ENCODE measurements at regions not wholly inside any gene's neighbourhood (a gene's known extent, or its start where the extent isn't known, plus 50 kb on each side); places are given as distances from the start of the nearest gene placed in this dataset.

GRCh38 chr9:79900754-79901153 lies 329.0 kb downstream of the TLE4 start:
- no peak for DNase-seq

GRCh38 chr9:79896390-79896980 lies 324.7 kb downstream of the TLE4 start:
- DNase-seq, result no peak

GRCh38 chr9:79895232-79895631 lies 323.5 kb downstream of the TLE4 start:
- no peak for DNase-seq

DNA sequence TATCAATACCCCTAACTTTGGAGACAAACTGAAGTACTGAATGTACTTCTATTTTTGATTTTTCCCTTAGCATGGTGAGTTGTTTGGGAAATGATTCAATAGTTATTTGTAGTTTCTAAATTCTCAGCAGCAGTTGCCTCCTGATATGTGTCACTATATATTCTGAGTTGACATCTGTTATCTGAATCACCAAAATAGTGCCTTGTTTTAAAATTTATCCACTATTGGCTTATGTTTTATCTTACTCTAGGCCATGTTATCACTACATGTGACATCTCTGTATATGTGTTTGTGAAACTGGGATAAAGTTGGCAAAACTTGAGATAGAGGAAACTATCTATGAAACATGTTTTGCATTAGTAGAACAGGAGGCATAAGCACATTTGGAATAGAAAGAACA lies 317.6 kb downstream of the TLE4 start:
- DNase-seq, result no peak

DNA sequence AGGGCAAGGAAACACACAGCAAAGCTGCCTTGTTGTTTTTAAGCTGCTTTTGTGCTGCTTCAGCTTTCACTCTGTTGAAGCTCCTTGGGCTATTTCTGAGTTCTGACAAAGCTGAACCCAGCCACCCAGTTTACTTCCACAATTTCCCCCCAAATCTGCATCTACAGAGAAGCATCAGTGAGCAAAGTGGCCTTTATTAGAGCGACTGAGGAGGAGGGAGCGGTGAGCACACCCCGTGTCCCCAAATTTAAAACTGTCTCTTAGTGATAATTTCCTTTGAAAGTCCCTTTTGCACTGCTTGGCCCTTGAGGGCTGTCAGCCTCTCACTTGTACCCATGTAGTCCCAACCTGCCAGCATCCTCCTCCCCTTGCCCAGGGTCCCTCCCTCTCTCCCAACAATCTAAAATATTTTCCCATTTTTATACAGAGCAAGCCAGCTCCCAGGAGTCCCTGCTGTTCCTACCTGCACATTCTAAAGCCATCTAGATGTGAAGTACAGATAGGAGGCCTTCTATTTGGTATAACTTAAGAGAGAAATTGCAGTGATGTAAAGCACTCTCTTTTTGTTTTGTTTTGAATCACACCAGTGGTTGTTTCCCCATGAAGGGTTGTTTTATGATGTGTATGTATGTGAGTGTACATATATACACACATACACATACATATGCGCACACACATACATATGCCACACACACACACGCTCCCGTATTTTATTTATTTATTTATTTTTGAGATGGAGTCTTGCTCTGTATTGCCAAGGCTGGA lies 313.5 kb downstream of the TLE4 start:
- DNase-seq, result peak in 1 of 5 experiments; percentile 64

- DNase-seq, result peak in 1 of 5 experiments; percentile 24
Measured at GRCh38 chr9:79884546-79884945, 312.8 kb downstream of the TLE4 start.

DNA sequence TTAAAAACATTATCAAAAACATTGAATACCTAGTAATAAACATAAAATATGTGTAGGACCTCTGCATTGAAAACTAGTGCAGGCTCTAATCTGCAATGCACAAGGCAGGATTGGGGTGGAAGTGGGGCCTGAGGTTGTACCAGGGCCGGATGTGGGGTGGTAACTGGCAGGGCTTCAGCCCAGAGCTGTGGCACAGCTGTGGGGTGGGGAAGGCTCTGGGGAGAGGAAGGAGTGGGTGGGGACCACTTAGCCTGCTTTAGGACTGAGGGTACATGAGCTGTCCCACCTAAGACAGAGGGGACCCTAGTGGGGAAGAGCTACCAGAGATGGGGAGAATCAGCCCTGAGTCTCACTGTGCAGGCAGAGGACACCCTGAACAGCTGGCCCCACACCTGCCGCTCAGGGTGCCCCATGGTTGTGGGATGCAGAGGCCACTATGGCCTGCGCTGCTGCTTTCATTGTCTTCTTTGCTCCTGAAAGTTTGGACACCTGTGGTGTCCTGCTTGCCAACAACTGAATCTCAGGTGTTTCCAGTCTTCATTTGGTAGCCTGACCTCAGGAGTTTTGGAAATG lies 311.4 kb downstream of the TLE4 start:
- peak in 3 of 5 experiments; percentile 12 to 89 (median 56) for DNase-seq

DNA sequence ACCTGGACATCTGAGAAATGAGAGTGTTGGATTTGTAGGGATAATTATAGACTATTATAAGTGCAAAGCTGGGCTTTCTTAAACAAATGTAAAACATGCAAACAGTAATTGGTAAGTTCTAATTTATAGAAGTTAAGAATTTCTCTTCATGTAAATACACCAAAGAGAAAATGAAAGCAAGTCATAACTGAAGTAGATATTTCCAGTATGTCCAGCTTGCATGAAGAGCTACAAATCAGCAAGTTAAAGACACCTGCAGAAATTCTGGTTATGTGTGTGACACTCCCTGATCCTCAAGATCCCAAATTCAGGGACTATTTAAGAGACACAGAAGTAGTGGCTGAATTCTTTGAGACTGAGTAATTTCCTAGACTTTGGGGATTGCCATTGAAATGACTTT lies 308.9 kb downstream of the TLE4 start:
- peak in 1 of 5 experiments; percentile 54 for DNase-seq

GRCh38 chr9:79877943-79878602 lies 306.3 kb downstream of the TLE4 start:
- no peak for DNase-seq

GRCh38 chr9:79868567-79869189 lies 296.9 kb downstream of the TLE4 start:
- DNase-seq, result no peak

DNA sequence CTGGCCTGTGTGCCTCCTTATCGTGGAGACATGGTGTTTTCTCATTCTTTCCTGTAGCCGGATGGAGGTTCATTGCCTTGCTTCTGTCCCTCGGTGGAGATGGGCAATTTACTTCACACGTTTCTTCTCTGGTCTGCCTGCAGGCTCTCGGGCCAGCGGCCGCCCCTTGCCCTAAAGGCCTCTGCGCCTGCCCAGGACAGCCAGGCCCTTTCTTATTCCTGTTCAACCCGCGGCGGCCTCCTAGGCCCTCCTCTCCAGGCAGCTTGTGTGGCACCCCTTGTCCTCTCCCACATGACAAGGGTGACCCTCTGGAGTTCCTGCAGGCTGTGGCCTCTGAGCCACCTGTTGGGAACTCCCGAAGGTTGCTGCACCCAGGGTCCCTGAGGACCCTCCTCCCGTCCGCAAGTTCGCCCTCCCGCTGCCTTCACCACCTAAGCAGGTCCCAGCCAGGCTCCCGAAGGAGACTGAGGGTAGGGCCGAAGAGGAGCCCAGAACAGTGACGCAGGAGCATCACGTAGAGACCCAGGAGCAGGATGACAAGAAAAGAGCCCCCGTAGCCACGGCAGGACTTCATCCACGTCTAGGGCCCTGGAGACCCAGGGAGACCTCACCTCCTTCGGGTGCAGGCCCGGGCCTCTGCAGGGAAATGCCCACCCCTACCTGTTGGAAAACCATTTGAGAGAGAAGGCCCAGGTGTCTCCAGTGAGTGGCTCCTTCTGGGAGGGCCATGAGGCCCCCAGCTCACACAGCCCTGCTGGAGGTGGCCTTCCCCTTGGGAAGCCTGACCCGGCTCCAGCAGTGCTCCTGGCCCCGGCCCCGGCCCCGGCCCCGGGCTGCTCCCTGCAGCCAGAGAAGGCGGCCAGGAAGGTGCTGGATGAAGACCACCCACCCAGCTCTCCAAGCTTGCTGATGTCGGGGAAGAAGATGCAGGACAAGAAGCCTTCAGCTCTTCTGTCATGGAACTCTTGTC lies 291.4 kb downstream of the TLE4 start:
- DNase-seq, result no peak

DNA sequence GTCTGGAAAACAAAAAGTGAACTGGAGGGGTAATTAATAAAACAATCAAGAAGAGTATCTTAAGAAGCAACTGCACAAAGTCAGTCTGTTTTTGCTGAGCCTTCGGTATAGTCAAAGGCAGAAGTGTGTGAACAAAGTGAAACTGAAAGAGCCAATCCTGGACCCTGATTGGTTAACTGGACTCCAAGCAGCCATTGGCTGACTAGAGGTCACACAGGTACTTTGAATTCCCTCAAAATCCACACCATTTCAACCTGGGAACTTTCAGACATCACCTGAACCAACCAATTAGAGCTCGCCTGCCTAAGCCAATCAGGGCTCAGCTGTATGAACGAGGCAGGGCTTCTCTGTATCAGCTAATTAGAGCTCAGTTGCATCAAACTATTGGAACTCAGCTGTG lies 286.7 kb downstream of the TLE4 start:
- DNase-seq, result peak in 2 of 5 experiments; percentile 15 to 70

GRCh38 chr9:79857188-79857587 lies 285.4 kb downstream of the TLE4 start:
- no peak for DNase-seq

DNA sequence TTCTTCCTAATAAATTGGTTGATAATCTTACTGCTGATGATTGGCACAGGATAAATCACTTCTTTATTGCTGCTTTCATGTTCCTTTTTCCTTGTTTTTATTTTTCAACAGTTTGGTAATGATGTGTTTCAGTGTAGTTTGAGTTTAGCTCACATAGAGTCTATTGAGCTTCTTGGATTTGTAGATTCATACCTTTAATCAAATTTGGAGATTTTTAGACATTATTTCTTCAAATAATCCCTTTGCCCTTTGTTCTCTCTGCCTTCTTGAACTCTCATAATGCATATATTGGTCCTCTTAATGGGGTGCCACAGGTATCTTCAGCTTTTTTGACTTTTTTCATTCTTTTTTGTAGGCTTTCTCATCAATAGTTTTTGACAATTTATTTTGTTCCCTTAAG lies 275.3 kb downstream of the TLE4 start:
- no peak for DNase-seq

DNA sequence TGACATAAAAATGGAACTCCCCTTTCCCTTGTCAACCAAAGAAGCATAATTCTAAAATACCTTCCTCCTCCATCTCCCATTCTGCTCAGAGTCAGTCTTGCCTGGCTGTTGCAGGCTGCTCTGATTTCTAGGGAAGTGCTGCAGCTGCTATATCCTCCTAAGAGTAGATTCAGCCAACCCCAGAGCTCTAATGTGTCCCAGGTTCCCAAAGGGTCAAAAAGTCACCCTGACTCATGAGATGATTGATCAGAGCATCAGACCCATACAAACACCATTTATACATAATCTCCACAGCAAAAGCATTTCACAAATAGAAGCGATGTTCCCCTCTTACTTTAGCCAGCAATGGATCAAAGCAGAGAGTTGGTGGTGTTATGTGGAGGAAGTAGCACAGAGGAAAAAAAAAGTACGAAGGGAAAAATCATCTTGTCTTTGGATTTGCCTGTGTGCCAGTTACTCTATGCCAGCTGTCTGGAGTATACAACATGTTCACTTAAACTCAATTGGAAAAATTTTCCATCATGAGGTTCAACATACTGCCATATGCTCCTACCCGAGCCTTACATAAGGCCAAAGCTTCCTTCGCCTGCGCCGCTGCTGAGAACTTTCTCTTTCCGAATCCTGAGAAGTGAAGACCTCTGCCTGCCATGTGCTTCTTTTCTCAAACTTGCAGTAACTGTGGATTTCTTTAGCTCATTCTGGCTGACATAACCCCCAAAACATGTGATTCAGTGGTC lies 258.0 kb downstream of the TLE4 start:
- DNase-seq, result no peak

- peak in 1 of 5 experiments; percentile 93 for DNase-seq
Measured at GRCh38 chr9:79824265-79824664, 252.5 kb downstream of the TLE4 start.

DNA sequence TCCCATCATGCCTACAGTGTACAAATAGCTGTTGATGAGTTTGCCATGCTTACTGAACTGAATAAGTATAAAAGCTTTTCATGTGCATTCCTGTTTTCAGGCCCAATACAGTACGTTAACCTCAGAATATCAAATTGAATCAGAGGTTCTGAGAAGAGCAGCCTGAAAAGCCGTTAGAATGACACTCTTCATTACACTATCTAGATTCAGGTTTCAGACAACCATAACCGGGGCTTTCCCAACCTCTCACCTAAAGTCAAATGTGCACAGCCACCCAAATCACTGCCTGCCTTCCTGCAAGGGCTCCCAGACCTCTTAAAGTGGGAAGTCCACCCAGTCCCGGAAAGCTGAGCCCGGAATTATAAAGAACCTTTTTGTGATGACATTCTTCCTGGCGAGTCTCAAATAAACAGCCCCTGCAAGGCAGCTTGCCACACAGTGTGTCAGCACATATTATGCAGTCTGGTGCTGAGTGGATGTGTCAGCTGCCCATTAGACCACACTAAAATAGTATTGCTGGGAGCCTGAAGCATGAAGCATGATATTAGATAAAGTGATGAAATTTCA lies 245.8 kb downstream of the TLE4 start:
- DNase-seq, result peak in 1 of 5 experiments; percentile 90

DNA sequence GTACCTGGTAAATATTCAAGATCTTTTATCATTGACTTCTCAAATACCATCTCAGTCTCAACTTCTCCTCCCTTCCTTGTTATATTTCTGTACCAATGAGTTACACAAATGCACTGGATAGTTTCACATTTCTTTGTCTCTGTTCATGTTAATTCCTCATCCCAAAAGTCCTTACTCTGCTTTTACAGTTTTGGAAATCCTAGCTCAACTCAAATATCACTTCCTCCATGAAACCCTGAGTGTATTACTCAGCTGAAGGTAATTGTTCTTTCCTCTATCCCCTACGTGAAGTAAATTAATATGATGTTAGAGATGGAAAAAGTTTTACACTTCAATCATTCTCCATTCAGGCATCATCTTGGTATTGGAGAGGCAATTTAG lies 241.5 kb downstream of the TLE4 start:
- no peak for DNase-seq

GRCh38 chr9:79812507-79813257 lies 240.9 kb downstream of the TLE4 start:
- peak in 1 of 5 experiments; percentile 91 for DNase-seq

- DNase-seq, result no peak
Measured at GRCh38 chr9:79812099-79812498, 240.3 kb downstream of the TLE4 start.
